Bronchial epithelial cell (primary cell): ENCODE measurements at regions not wholly inside any gene's neighbourhood (a gene's known extent, or its start where the extent isn't known, plus 50 kb on each side); places are given as distances from the start of the nearest gene placed in this dataset.

Experiments used
- DNase-seq: peaks from one replicate; pipeline ENCODE4 v3.0.0-alpha.2; 2010; ENCODE audit warnings: low read depth
- FAIRE-seq: peaks from 2 replicates; lab custom pipeline; 2011; peaks lifted over from hg19 to GRCh38; lab: Jason Lieb, UNC
- H3K27me3 ChIP-seq: 2 replicates; pipeline ENCODE4 v1.5.1; 2011; ENCODE audit warnings: low read length; ENCODE audit not compliant: control insufficient read depth, insufficient read depth
- H3K36me3 ChIP-seq: 2 replicates; pipeline ENCODE4 v1.5.1; 2011; ENCODE audit warnings: low read length; ENCODE audit not compliant: control insufficient read depth, insufficient read depth
- H3K4me3 ChIP-seq: 2 replicates; pipeline ENCODE4 v1.5.1; 2011; ENCODE audit warnings: mild to moderate bottlenecking, low read depth, low read length, control low read depth
- TF ChIP-seq, protein P1 (sequence below): IDR thresholded peaks from 2 replicates; pipeline ENCODE4 v1.5.1; 2011; ENCODE audit warnings: mild to moderate bottlenecking, moderate library complexity, low read length, control low read depth, inconsistent platforms; ENCODE audit not compliant: insufficient read depth, severe bottlenecking

DNA sequence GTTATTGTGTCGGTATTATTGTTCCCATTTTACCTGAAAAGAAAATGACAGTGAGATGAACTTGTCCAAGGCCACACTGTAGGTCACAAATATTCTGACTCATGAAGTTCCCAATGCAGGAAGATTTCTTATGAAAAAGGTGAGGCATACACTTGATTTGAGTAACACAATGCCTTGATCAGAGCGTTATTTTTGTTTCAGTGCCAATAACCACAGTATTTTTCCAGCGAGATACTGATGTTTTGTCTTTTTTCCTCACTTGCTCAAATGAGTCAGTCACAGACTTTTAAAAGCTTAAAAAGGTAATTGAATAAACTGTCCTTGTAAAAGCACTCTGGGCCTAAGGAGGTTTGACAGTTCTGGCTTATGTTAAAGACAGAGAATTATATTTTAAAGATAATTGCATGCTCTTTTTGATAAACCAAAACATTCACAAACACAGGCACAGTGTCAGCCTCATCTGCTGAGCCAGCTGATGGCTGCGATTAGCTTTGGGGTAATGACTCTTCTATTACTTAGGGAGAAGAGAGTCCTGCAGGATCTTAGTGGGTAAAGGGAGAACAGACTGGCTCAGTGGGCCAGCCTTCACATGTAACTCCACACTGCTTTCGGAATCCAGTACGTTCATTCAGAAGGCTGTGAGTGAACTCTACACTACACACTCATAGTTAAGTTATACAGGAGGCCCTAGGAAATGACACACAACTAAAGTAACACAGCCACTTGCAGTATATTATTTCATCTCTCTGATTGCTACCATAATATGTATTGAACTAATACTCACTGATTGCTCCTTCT, 165.5 kb upstream of the CD180 start:
- no peak for FAIRE-seq
- no peaks in the 10 kb centered on the region for H3K27me3 ChIP-seq
- H3K4me3 ChIP-seq = no peak overlapping the region
- peak; percentile 10 for DNase-seq
- TF ChIP-seq, protein P1, sequence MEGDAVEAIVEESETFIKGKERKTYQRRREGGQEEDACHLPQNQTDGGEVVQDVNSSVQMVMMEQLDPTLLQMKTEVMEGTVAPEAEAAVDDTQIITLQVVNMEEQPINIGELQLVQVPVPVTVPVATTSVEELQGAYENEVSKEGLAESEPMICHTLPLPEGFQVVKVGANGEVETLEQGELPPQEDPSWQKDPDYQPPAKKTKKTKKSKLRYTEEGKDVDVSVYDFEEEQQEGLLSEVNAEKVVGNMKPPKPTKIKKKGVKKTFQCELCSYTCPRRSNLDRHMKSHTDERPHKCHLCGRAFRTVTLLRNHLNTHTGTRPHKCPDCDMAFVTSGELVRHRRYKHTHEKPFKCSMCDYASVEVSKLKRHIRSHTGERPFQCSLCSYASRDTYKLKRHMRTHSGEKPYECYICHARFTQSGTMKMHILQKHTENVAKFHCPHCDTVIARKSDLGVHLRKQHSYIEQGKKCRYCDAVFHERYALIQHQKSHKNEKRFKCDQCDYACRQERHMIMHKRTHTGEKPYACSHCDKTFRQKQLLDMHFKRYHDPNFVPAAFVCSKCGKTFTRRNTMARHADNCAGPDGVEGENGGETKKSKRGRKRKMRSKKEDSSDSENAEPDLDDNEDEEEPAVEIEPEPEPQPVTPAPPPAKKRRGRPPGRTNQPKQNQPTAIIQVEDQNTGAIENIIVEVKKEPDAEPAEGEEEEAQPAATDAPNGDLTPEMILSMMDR = no peak
- H3K36me3 ChIP-seq = no peaks in the 10 kb centered on the region

GRCh38 chr5:67360047-67360446, 163.4 kb upstream of the CD180 start:
- no peaks in the 10 kb centered on the region for H3K36me3 ChIP-seq
- H3K4me3 ChIP-seq = no peak overlapping the region
- FAIRE-seq = no peak
- TF ChIP-seq, protein P1 = no peak
- DNase-seq = no peak
- no peaks in the 10 kb centered on the region for H3K27me3 ChIP-seq

- DNase-seq (no peak), FAIRE-seq (no peak)
- Histone ChIP-seq H3K36me3 (no peaks in the 10 kb centered on the region), H3K27me3 (no peaks in the 10 kb centered on the region), H3K4me3 (no peak overlapping the region)
- TF ChIP-seq, protein P1 = no peak
Measured at GRCh38 chr5:67358186-67358585, 161.6 kb upstream of the CD180 start.

GRCh38 chr5:67355120-67355713, 158.6 kb upstream of the CD180 start:
- H3K27me3 ChIP-seq = no peaks in the 10 kb centered on the region
- DNase-seq (no peak), FAIRE-seq (no peak)
- H3K4me3 ChIP-seq = no peak overlapping the region
- no peaks in the 10 kb centered on the region for H3K36me3 ChIP-seq
- TF ChIP-seq, protein P1 = no peak

DNA sequence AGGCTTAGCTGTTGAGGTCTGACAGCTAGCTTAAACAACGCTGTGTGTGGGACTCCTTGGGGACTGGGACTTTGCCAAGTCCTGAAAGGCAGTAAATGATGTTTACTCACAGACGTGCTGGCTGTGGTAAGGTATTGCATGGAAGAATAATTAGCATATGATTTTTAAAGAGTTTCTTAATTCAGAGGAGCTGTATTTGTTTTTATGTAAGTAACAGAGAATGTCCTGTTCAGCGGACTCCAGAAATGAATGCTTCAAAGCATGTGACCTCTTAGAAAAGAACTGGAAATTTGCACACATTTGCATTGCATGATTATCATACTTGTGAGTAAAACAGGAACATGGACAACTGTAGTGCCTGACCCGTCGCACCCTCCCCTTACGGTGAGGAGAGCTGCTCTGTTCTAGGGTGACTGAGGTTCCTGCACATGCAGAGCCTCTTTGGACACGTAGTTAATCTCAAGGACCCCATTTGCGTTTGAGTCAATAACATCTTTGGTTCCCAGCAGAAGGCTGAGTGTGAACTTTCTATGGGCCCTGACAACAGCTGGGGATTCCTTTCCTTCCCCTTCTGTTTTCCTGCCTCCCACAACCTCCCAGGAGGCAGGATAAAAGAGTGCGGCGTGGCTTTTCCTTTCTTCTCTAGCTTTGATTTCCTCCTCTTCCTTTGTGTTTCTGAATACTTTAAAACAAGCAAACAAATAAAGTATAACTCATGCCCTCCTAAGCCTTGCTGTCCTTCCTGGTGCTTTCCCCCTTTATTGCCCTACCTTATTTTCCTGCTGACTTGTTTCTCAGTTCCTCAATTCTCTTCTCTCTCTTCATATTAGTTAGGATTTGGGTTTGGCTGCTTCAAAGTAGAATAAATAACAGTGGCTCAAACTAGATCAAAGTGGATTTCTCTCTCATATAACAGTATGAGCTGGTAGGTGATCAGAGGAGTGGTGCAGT, 157.2 kb upstream of the CD180 start:
- no peaks in the 10 kb centered on the region for H3K36me3 ChIP-seq
- TF ChIP-seq, protein P1 = no peak
- H3K4me3 ChIP-seq = no peak overlapping the region
- DNase-seq = no peak
- no peak for FAIRE-seq
- H3K27me3 ChIP-seq = no peaks in the 10 kb centered on the region
